ENCODE measurements at regions not wholly inside any gene's neighbourhood (a gene's known extent, or its start where the extent isn't known, plus 50 kb on each side); places are given as distances from the start of the nearest gene placed in this dataset.

DNA sequence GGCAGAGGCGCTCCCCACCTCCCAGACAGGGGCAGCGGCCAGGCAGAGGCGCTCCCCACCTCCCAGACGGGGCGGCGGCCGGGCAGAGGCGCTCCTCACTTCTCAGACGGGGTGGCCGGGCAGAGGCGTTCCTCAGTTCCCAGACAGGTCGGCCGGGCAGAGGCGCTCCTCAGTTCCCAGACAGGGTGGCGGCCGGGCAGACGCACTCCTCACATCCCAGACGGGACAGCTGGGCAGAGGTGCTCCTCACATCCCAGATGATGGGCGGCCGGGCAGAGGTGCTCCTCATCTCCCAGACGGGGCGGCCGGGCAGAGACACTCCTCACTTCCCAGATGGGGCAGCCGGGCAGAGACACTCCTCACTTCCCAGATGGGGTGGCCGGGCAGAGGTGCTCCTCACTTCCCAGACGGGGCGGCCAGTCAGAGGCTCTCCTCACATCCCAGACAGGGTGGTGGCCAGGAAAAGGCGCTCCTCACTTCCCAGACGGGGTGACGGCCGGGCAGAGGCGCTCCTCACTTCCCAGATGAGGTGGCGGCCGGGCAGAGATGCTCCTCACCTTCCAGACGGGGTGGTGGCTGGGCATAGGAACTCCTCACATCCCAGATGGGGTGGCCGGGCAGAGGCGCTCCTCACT is 75.1 kb downstream of the CARTPT start:
- Histone ChIP-seq H3K27me3 (no peaks in the 10 kb centered on the region), H3K4me3 (no peak overlapping the region), H3K9me3 (peaks cover 0 to 13% (median 4%) of the 10 kb centered on the region in 3 donors), H3K4me1 (no peaks in the 10 kb centered on the region), H3K36me3 (no peaks in the 10 kb centered on the region), H3K27ac (no peak overlapping the region)
- TF ChIP-seq, protein P1, sequence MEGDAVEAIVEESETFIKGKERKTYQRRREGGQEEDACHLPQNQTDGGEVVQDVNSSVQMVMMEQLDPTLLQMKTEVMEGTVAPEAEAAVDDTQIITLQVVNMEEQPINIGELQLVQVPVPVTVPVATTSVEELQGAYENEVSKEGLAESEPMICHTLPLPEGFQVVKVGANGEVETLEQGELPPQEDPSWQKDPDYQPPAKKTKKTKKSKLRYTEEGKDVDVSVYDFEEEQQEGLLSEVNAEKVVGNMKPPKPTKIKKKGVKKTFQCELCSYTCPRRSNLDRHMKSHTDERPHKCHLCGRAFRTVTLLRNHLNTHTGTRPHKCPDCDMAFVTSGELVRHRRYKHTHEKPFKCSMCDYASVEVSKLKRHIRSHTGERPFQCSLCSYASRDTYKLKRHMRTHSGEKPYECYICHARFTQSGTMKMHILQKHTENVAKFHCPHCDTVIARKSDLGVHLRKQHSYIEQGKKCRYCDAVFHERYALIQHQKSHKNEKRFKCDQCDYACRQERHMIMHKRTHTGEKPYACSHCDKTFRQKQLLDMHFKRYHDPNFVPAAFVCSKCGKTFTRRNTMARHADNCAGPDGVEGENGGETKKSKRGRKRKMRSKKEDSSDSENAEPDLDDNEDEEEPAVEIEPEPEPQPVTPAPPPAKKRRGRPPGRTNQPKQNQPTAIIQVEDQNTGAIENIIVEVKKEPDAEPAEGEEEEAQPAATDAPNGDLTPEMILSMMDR (IDR thresholded peaks at IDR 0.05) = no peak
- DNase-seq = no peak
- intact Hi-C loops (cut with DNase I; ENCODE audit: low total_unique reads) = no loop called here

GRCh38 chr5:71802673-71803072 is 83.6 kb downstream of the CARTPT start:
- no peaks in the 10 kb centered on the region for H3K27me3 ChIP-seq
- H3K36me3 ChIP-seq = no peaks in the 10 kb centered on the region
- no peak overlapping the region for H3K4me3 ChIP-seq
- intact Hi-C loops (cut with DNase I; ENCODE audit: low total_unique reads) = no loop called here
- TF ChIP-seq, protein P1 (IDR thresholded peaks at IDR 0.05) = no peak
- no peak overlapping the region for H3K27ac ChIP-seq
- H3K9me3 ChIP-seq = peaks cover 0 to 4% (median 0%) of the 10 kb centered on the region in 3 donors
- H3K4me1 ChIP-seq = no peaks in the 10 kb centered on the region
- DNase-seq = no peak

DNA sequence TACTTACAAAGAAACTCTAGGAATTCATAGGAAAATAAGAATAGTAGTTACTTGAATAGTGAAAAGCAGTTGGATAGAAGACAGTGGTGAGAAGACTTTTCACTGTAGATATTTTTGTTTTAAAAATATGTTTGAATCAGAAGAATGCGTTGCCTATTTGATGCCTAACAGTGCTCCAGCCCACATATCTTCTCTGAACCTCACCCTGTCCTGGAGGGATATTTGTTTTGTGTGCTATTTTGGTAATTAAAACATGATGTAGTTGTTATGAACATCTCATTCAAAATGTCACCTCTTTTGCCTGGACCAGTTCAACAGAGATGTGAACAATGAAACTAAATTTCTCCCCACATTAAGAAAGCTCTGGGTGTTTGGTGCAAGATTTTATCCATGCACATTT is 87.6 kb downstream of the CARTPT start:
- no peak overlapping the region for H3K4me3 ChIP-seq
- no peak overlapping the region for H3K27ac ChIP-seq
- DNase-seq = no peak
- H3K4me1 ChIP-seq = no peaks in the 10 kb centered on the region
- no peaks in the 10 kb centered on the region for H3K27me3 ChIP-seq
- no peaks in the 10 kb centered on the region for H3K36me3 ChIP-seq
- no peaks in the 10 kb centered on the region for H3K9me3 ChIP-seq
- intact Hi-C loops (cut with DNase I; ENCODE audit: low total_unique reads) = no loop called here
- TF ChIP-seq, protein P1 (IDR thresholded peaks at IDR 0.05) = no peak

DNA sequence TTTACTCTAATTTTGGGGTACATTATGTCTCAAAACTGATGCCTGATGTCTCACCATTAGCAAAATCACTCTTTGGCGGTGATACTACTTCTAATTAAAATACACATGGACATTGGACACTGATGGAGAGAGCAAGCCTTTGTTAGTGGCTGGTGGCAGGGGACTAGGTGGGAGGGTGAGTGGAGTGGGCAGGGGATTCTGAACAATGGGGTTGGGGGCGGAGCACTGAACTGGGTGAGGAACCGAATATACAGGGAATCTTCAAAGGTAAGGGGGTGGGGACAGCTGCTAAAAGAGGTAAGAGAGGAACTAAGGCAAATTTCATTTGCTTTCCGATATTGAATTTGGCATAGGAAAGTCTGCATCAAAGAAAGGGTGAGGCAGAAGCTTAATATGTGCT is 88.8 kb downstream of the CARTPT start:
- TF ChIP-seq, protein P1 (IDR thresholded peaks at IDR 0.05) = no peak
- H3K27me3 ChIP-seq = no peaks in the 10 kb centered on the region
- H3K36me3 ChIP-seq = no peaks in the 10 kb centered on the region
- H3K27ac ChIP-seq = no peak overlapping the region
- no peaks in the 10 kb centered on the region for H3K4me1 ChIP-seq
- intact Hi-C loops (cut with DNase I; ENCODE audit: low total_unique reads) = no loop called here
- DNase-seq = no peak
- H3K4me3 ChIP-seq = no peak overlapping the region
- no peaks in the 10 kb centered on the region for H3K9me3 ChIP-seq

DNA sequence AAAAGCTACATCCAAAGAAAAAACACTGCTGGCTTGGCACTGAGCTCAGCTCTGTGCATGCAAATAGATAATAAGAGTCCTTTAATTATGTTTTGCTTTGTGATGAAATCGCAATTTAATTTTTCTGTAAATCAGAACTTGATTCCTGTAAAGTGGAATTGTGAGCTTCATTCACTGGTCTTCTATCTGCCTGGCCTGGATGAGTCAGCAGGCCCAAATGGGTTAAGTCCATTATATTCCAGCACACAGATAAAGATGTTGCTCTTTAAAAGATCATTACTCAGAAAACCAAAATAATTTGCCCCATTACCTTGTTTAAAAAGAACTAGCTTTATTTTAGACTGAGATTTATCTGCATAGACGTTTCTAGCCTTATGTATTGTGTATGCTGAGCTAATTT is 90.4 kb downstream of the CARTPT start:
- H3K36me3 ChIP-seq = no peaks in the 10 kb centered on the region
- no peak for DNase-seq
- no peaks in the 10 kb centered on the region for H3K27me3 ChIP-seq
- intact Hi-C loops (cut with DNase I; ENCODE audit: low total_unique reads) = no loop called here
- no peaks in the 10 kb centered on the region for H3K9me3 ChIP-seq
- no peak overlapping the region for H3K4me3 ChIP-seq
- H3K27ac ChIP-seq = no peak overlapping the region
- TF ChIP-seq, protein P1 (IDR thresholded peaks at IDR 0.05) = no peak
- no peaks in the 10 kb centered on the region for H3K4me1 ChIP-seq

GRCh38 chr5:71810023-71810422 is 90.9 kb downstream of the CARTPT start:
- intact Hi-C loops (cut with DNase I; ENCODE audit: low total_unique reads) = no loop called here
- H3K27ac ChIP-seq = no peak overlapping the region
- no peak overlapping the region for H3K4me3 ChIP-seq
- TF ChIP-seq, protein P1 (IDR thresholded peaks at IDR 0.05) = no peak
- H3K9me3 ChIP-seq = no peaks in the 10 kb centered on the region
- DNase-seq = no peak
- H3K4me1 ChIP-seq = no peaks in the 10 kb centered on the region
- no peaks in the 10 kb centered on the region for H3K27me3 ChIP-seq
- no peaks in the 10 kb centered on the region for H3K36me3 ChIP-seq
